AG09309 (cell line): ENCODE measurements at regions not wholly inside any gene's neighbourhood (a gene's known extent, or its start where the extent isn't known, plus 50 kb on each side); places are given as distances from the start of the nearest gene placed in this dataset.

Experiments
- DNase-seq: peaks from one replicate; pipeline ENCODE4 v3.0.0-alpha.2; 2010; ENCODE audit warnings: low read depth
- H3K4me3 ChIP-seq: 2 replicates; pipeline ENCODE4 v1.5.1; 2011; ENCODE audit warnings: mild to moderate bottlenecking, low read depth, low read length, moderate library complexity; ENCODE audit not compliant: control insufficient read depth
- CTCF ChIP-seq: IDR thresholded peaks from 2 replicates; pipeline ENCODE4 v1.5.1; 2011; ENCODE audit warnings: mild to moderate bottlenecking, low read depth, low read length, inconsistent platforms; ENCODE audit not compliant: insufficient read depth, control insufficient read depth; ENCODE audit errors: missing control alignments

- DNase-seq: no peak
- no peak for TF ChIP-seq CTCF
- no peak overlapping the region for H3K4me3 ChIP-seq
These were observed 167.0 kb downstream of the NUFIP1 start for GRCh38 chr13:44822291-44822690.

GRCh38 chr13:44819772-44820171 lies 169.5 kb downstream of the NUFIP1 start:
- TF ChIP-seq CTCF: no peak
- no peak overlapping the region for H3K4me3 ChIP-seq
- DNase-seq: no peak

GRCh38 chr13:44819245-44819644 lies 170.0 kb downstream of the NUFIP1 start:
- no peak overlapping the region for H3K4me3 ChIP-seq
- no peak for TF ChIP-seq CTCF
- no peak for DNase-seq

GRCh38 chr13:44818428-44818827 lies 170.8 kb downstream of the NUFIP1 start:
- peak; percentile 23 for TF ChIP-seq CTCF
- no peak for DNase-seq
- no peak overlapping the region for H3K4me3 ChIP-seq

- H3K4me3 ChIP-seq: no peak overlapping the region
- no peak for TF ChIP-seq CTCF
- no peak for DNase-seq
These were observed 171.3 kb downstream of the NUFIP1 start for GRCh38 chr13:44818016-44818415.

- H3K4me3 ChIP-seq: no peak overlapping the region
- no peak for DNase-seq
- TF ChIP-seq CTCF: no peak
These were observed 172.1 kb downstream of the NUFIP1 start for GRCh38 chr13:44817131-44817671.

- DNase-seq: no peak
- TF ChIP-seq CTCF: no peak
- H3K4me3 ChIP-seq: no peak overlapping the region
These were observed 172.6 kb downstream of the NUFIP1 start for GRCh38 chr13:44816701-44817100.
